HCT116 (cell line): ENCODE measurements at regions not wholly inside any gene's neighbourhood (a gene's known extent, or its start where the extent isn't known, plus 50 kb on each side); places are given as distances from the start of the nearest gene placed in this dataset.

ENCODE experiments used
- ATAC-seq: fragments of 200-7000 bp; cut with Tn5 transposase; 2 replicates; pipeline ENCODE4 v1.9.1; 2020; ENCODE audit warnings: mild to moderate bottlenecking, moderate library complexity
- BruUV-seq: library from RNA; stranded (reverse); fragments of 400-500 nt; replicated peaks from 2 replicates; lab custom pipeline; 2021; lab: Mats Ljungman, UMichigan
- CTCF ChIA-PET: fragments of 300-600 bp; sonication (Branson Sonifier 250); formaldehyde crosslinking; loops from one replicate; lab custom pipeline; 2021; ENCODE audit warnings: antibody characterized with exemption; lab: Charles Lee
- POLR2A ChIA-PET: fragments of 300-600, 350-600 bp; sonication (Branson Sonifier 250); formaldehyde crosslinking; loops from one replicate; lab custom pipeline; 2021; ENCODE audit warnings: antibody characterized with exemption; lab: Charles Lee
- RAD21 ChIA-PET, 2 experiments: fragments of 300-600 bp; sonication (Branson Sonifier 250); formaldehyde crosslinking; loops; one replicate each; lab custom pipeline; 2023; ENCODE audit warnings: low total read pairs in 2 of 2; ENCODE audit not compliant: uncharacterized antibody in 2 of 2, unreplicated experiment in 2 of 2, low non-redundant PET in 1 of 2; lab: Charles Lee
- DNase-seq: peaks from one replicate; pipeline ENCODE4 v3.0.0-alpha.2; 2010; ENCODE audit warnings: low read depth, low spot score
- H2AFZ ChIP-seq: fragments of 200-600 bp; shearing (Covaris generic), sonication (generic); 2 replicates; pipeline ENCODE4 v1.6.1; 2017; ENCODE audit warnings: low read depth, mixed run types, mixed read lengths, antibody characterized with exemption, low read length; ENCODE audit not compliant: poor library complexity, severe bottlenecking
- H3K27ac ChIP-seq: 2 replicates; pipeline ENCODE4 v1.5.1; 2012; ENCODE audit warnings: low read depth, low read length
- H3K27me3 ChIP-seq: fragments of 200-600 bp; sonication (generic); 2 replicates; pipeline ENCODE4 v1.6.1; 2016; ENCODE audit warnings: mixed run types, low read length, mixed read lengths; ENCODE audit not compliant: insufficient read depth
- H3K36me3 ChIP-seq, 2 experiments: fragments of 200-500 bp in 1 of 2; fragments of 200-600 bp in 1 of 2; sonication (Bioruptor generic) in 1 of 2; sonication (generic) in 1 of 2; 2 replicates each; pipeline versions ENCODE4 v1.5.1 to v1.6.1; 2014 to 2016; ENCODE audit warnings: low read length in 2 of 2, inconsistent platforms in 1 of 2, mixed read lengths in 1 of 2, mixed run types in 1 of 2; ENCODE audit not compliant: insufficient read depth in 2 of 2, control insufficient read depth in 1 of 2
- H3K4me1 ChIP-seq, 2 experiments: fragments of 200-600 bp in 1 of 2; sonication (generic) in 1 of 2; 2 replicates each; pipeline versions ENCODE4 v1.5.1 to v1.6.1; 2012 to 2017; ENCODE audit warnings: low read length in 2 of 2, inconsistent platforms in 1 of 2, mild to moderate bottlenecking in 1 of 2, mixed read lengths in 1 of 2, mixed run types in 1 of 2, moderate library complexity in 1 of 2; ENCODE audit not compliant: insufficient read depth in 2 of 2, control insufficient read depth in 1 of 2
- H3K4me2 ChIP-seq: fragments of 200-600 bp; sonication (generic); 2 replicates; pipeline ENCODE4 v1.6.1; 2017; ENCODE audit warnings: mixed run types, low read length, mixed read lengths
- H3K4me3 ChIP-seq, 2 experiments: fragments of 200-600 bp in 1 of 2; sonication (generic) in 1 of 2; replicated peaks in 1 of 2; 2 replicates each; pipeline ENCODE4 v1.5.1; 2011 to 2016; ENCODE audit warnings: low read length in 2 of 2, control low read depth in 1 of 2, low read depth in 1 of 2, mild to moderate bottlenecking in 1 of 2, mixed read lengths in 1 of 2, mixed run types in 1 of 2
- H3K79me2 ChIP-seq: fragments of 200-600 bp; sonication (generic); 2 replicates; pipeline ENCODE4 v1.6.1; 2017; ENCODE audit warnings: mild to moderate bottlenecking, mixed run types, low read length, moderate library complexity, mixed read lengths; ENCODE audit not compliant: insufficient read depth
- H3K9ac ChIP-seq: fragments of 200-600 bp; sonication (generic); 2 replicates; pipeline ENCODE4 v1.6.1; 2016; ENCODE audit warnings: low read length, mixed read lengths
- H3K9me2 ChIP-seq: fragments of 200-600 bp; sonication (generic), shearing (Covaris generic); 2 replicates; pipeline ENCODE4 v1.6.1; 2017; ENCODE audit warnings: mixed run types, mild to moderate bottlenecking, moderate library complexity; ENCODE audit not compliant: insufficient read depth
- H3K9me3 ChIP-seq, 2 experiments: fragments of 200-500 bp in 1 of 2; fragments of 200-600 bp in 1 of 2; sonication (Bioruptor generic) in 1 of 2; sonication (generic) in 1 of 2; 2 replicates each; pipeline ENCODE4 v1.6.1; 2014 to 2017; ENCODE audit warnings: low read length in 2 of 2, mixed read lengths in 2 of 2, inconsistent platforms in 1 of 2, low read depth in 1 of 2, mild to moderate bottlenecking in 1 of 2, mixed run types in 1 of 2, moderate library complexity in 1 of 2; ENCODE audit not compliant: control insufficient read depth in 1 of 2, insufficient read depth in 1 of 2
- H4K20me1 ChIP-seq: fragments of 200-600 bp; sonication (generic), shearing (Covaris generic); 2 replicates; pipeline ENCODE4 v1.6.1; 2017; ENCODE audit warnings: mixed run types, mild to moderate bottlenecking, moderate library complexity; ENCODE audit not compliant: insufficient read depth
- ELF1 ChIP-seq: IDR thresholded peaks from 2 replicates; pipeline ENCODE4 v1.6.1; 2012; ENCODE audit warnings: low read depth, borderline replicate concordance
- EZH2 ChIP-seq: fragments of 200-600 bp; sonication (generic); IDR thresholded peaks from 2 replicates; pipeline ENCODE4 v1.6.1; 2017; ENCODE audit warnings: antibody characterized with exemption, mixed run types
- SIN3A ChIP-seq: IDR thresholded peaks from 2 replicates; pipeline ENCODE4 v1.6.1; 2012; ENCODE audit warnings: low read depth
- SP1 ChIP-seq: IDR thresholded peaks from 2 replicates; pipeline ENCODE4 v1.6.1; 2012; ENCODE audit warnings: low read depth
- intact Hi-C: fragments of 100-400 bp; cut with micrococcal nuclease; formaldehyde crosslinking; loops from 2 replicates; pipeline ENCODE4 v1.10.0; 2022
- TF ChIP-seq, protein P1 (sequence below), 3 experiments: fragments of 200-600 bp in 1 of 3; sonication (generic) in 1 of 3; IDR thresholded peaks in 2 of 3; conservative IDR thresholded peaks in 1 of 3; 2 replicates each; pipeline ENCODE4 v1.5.1; 2012 to 2017; ENCODE audit warnings: low read depth in 2 of 3, low read length in 2 of 3, antibody characterized with exemption in 1 of 3, borderline replicate concordance in 1 of 3, control low read depth in 1 of 3, mild to moderate bottlenecking in 1 of 3, mixed read lengths in 1 of 3, mixed run types in 1 of 3, moderate library complexity in 1 of 3; ENCODE audit not compliant: insufficient read depth in 1 of 3
- TF ChIP-seq, protein P2 (sequence below): IDR thresholded peaks from 2 replicates; pipeline ENCODE4 v1.6.1; 2011; ENCODE audit warnings: mild to moderate bottlenecking, low read length, moderate library complexity; ENCODE audit not compliant: insufficient replicate concordance; ENCODE audit errors: extremely low read depth

DNA sequence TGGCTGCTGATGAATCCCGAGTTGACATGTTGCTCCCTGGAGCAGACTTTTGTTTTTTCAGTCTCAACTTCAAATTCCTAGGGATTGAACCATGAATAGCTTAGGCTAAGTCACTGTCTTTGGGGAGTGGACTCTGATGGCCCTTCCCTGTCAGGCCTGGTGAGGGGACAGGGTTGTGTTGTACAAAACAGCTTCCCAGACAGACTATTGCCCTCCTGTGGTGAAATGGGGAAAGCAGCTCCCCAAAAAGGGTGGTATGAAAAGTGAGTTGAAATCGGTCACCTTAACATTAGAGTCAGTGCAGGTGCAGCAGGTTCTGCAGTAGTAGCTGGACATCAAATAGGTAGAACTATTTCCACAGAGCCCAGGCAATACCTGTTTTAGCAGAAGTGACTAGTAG lies 775.6 kb downstream of the ROBO2 start:
- ATAC-seq (no peak), DNase-seq (no peak)
- H3K36me3 ChIP-seq, result no peaks in the 10 kb centered on the region
- POLR2A ChIA-PET, result no interaction called here
- no peak overlapping the region for H2AFZ ChIP-seq
- H3K27me3 ChIP-seq, result no peaks in the 10 kb centered on the region
- CTCF ChIA-PET, result no interaction called here
- intact Hi-C loops, result no loop called here
- no TSS peak for BruUV-seq
- H3K9ac ChIP-seq, result no peak overlapping the region
- no peaks in the 10 kb centered on the region for H3K4me1 ChIP-seq
- H4K20me1 ChIP-seq, result no peaks in the 10 kb centered on the region
- RAD21 ChIA-PET, result no interaction called here
- TF ChIP-seq, protein P1, sequence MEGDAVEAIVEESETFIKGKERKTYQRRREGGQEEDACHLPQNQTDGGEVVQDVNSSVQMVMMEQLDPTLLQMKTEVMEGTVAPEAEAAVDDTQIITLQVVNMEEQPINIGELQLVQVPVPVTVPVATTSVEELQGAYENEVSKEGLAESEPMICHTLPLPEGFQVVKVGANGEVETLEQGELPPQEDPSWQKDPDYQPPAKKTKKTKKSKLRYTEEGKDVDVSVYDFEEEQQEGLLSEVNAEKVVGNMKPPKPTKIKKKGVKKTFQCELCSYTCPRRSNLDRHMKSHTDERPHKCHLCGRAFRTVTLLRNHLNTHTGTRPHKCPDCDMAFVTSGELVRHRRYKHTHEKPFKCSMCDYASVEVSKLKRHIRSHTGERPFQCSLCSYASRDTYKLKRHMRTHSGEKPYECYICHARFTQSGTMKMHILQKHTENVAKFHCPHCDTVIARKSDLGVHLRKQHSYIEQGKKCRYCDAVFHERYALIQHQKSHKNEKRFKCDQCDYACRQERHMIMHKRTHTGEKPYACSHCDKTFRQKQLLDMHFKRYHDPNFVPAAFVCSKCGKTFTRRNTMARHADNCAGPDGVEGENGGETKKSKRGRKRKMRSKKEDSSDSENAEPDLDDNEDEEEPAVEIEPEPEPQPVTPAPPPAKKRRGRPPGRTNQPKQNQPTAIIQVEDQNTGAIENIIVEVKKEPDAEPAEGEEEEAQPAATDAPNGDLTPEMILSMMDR (IDR thresholded peaks at IDR 0.05 in 2 of 3, conservative IDR thresholded peaks at IDR 0.05 in 1 of 3; ENCODE audit: borderline replicate concordance in 1 of 3, insufficient read depth in 1 of 3, low read depth in 2 of 3, low read length in 2 of 3), result no peak
- TF ChIP-seq ELF1 (no peak), SIN3A (no peak), EZH2 (no peak), SP1 (no peak)
- TF ChIP-seq, protein P2, sequence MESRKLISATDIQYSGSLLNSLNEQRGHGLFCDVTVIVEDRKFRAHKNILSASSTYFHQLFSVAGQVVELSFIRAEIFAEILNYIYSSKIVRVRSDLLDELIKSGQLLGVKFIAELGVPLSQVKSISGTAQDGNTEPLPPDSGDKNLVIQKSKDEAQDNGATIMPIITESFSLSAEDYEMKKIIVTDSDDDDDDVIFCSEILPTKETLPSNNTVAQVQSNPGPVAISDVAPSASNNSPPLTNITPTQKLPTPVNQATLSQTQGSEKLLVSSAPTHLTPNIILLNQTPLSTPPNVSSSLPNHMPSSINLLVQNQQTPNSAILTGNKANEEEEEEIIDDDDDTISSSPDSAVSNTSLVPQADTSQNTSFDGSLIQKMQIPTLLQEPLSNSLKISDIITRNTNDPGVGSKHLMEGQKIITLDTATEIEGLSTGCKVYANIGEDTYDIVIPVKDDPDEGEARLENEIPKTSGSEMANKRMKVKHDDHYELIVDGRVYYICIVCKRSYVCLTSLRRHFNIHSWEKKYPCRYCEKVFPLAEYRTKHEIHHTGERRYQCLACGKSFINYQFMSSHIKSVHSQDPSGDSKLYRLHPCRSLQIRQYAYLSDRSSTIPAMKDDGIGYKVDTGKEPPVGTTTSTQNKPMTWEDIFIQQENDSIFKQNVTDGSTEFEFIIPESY, result no peak
- no peaks in the 10 kb centered on the region for H3K9me2 ChIP-seq
- no peak overlapping the region for H3K4me3 ChIP-seq
- H3K27ac ChIP-seq, result no peak overlapping the region
- H3K79me2 ChIP-seq, result no peaks in the 10 kb centered on the region
- H3K9me3 ChIP-seq, result peaks cover 13 to 32% of the 10 kb centered on the region in 2 experiments; a peak in 2 of 4 replicates
- H3K4me2 ChIP-seq, result no peak overlapping the region
